Fibroblast of mammary gland (primary cell): ENCODE measurements at regions not wholly inside any gene's neighbourhood (a gene's known extent, or its start where the extent isn't known, plus 50 kb on each side); places are given as distances from the start of the nearest gene placed in this dataset.

Experiments used
- DNase-seq: peaks from one replicate; pipeline ENCODE4 v3.0.0-alpha.2; 2010; ENCODE audit warnings: low read depth
- H3K4me3 ChIP-seq: 2 replicates; pipeline ENCODE4 v1.5.1; 2011; ENCODE audit warnings: low read depth, mild to moderate bottlenecking, low read length, moderate library complexity; ENCODE audit not compliant: control insufficient read depth
- CTCF ChIP-seq: conservative IDR thresholded peaks from 2 replicates; pipeline ENCODE4 v1.5.1; 2011; ENCODE audit warnings: low read depth, low read length, inconsistent platforms; ENCODE audit not compliant: control insufficient read depth, insufficient read depth

DNA sequence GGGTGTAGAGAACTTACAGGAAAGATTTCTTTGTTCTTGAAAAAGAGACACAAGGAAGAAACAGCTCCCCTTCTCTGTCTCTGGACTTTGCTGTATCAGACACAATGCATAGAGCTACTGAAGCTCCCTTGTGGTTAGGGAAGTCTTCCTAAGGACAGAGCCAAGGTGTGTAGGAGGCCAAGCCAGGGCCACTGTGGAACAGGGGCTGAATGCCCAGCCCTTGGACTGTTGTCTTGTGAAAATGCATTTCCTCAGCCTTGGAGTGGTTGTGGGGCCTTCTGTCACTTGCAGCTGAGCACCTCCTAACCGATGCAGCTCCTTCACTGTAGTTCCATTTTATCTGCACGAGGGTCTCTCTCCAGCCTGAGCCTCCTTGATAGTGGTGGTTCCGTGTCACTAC is 353.4 kb downstream of the CCSER2 start:
- H3K4me3 ChIP-seq: no peak overlapping the region
- TF ChIP-seq CTCF: no peak
- no peak for DNase-seq

DNA sequence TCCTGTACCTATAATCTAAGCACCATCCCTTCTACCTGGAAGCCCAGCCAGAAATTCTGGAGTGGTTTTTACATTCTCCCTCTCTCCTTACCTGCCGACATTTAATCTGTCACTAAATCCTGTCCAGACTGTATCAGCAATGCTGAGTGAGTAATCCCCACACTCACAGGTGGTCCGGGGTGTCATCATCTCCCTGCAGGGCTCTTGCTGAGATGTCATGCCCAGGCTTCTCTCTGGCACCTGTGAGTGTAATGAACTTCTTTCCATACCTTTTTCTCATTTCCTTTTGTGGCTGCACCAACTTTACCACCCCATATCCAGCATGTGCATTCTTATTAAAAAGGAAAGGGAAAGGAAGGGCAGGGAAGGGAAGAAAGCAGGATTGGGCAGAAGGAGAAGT is 355.2 kb downstream of the CCSER2 start:
- DNase-seq: no peak
- TF ChIP-seq CTCF: no peak
- no peak overlapping the region for H3K4me3 ChIP-seq

DNA sequence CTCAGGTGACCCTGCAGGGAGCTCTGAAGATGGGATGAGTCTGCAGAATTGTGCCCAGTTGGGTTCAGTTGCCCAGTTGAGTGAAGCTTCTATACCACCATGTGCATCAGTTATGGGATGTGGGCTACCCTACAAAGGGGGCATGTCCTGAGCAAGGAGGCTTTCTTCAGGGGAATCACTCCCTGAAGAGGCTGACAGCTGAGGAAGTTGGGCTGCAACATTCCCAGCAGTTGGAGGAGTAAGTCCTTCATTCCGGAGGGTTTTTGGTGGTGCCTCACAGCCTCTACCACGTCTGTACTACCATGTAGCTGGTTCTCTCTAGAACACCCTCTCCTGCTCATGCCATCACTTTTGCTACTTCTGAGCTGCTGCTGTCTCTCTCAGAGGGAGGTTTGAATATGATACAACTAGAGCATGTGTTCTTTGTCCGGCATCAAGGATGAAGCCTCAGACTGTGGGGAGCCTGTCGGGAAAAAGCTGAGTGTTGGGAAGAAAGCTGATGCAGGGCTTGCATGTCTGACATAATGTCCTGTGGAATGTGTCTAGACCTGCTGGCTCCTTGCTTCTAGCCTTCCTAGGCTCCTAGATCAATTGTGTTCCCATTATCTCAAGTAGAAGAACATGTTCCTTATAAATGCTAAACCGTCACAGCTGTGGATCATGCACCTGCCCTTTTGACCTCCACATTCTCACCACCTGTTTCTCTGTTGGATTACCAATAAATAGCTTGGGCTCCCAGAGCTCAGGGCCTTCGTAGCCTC is 355.8 kb downstream of the CCSER2 start:
- no peak for TF ChIP-seq CTCF
- H3K4me3 ChIP-seq: no peak overlapping the region
- no peak for DNase-seq

GRCh38 chr10:84685047-84685660 is 356.8 kb downstream of the CCSER2 start:
- H3K4me3 ChIP-seq: no peak overlapping the region
- no peak for DNase-seq
- TF ChIP-seq CTCF: no peak

- H3K4me3 ChIP-seq: no peak overlapping the region
Measured at GRCh38 chr10:84693006-84693405, 364.6 kb downstream of the CCSER2 start.

GRCh38 chr10:84695902-84696301 is 367.5 kb downstream of the CCSER2 start:
- no peak for TF ChIP-seq CTCF
- no peak for DNase-seq
- H3K4me3 ChIP-seq: no peak overlapping the region

More at GRCh38 chr10:84693006-84693405, 364.6 kb downstream of the CCSER2 start:
- TF ChIP-seq CTCF: no peak
- no peak for DNase-seq

DNA sequence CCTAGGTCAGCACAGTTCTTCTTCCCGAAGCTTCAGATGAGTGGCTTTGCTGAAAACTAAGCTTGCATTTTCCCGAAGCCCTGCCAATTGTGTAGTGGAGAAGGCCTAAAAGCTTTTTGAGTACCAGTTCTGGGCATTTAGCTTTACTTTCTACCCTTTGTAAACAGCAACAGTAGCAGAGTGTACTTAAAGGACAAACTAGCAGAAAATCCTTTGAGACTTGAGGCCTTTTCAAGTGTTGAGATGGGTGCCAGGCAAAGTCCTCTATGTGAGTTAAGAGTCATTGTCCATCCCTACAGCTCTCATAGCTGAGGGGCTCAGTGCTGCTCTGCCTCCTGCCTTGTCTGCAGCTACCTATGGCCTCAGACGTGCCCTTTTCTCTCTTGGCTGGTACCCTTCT is 368.2 kb downstream of the CCSER2 start:
- no peak for DNase-seq
- no peak overlapping the region for H3K4me3 ChIP-seq
- no peak for TF ChIP-seq CTCF
